Endothelial cell of umbilical vein (primary cell): ENCODE measurements at regions not wholly inside any gene's neighbourhood (a gene's known extent, or its start where the extent isn't known, plus 50 kb on each side); places are given as distances from the start of the nearest gene placed in this dataset.

Source experiments
- BruUV-seq: library from RNA; stranded (reverse); fragments of 400-500 nt; replicated peaks from 2 replicates; lab custom pipeline; 2021; lab: Mats Ljungman, UMichigan
- CTCF ChIA-PET: fragments of 300-600, 350-600 bp; sonication (Branson Sonifier 250); formaldehyde crosslinking; loops from one replicate; lab custom pipeline; 2021; ENCODE audit warnings: antibody characterized with exemption, inconsistent platforms; lab: Charles Lee
- POLR2A ChIA-PET: fragments of 300-600, 350-600 bp; sonication (Branson Sonifier 250); formaldehyde crosslinking; loops from one replicate; lab custom pipeline; 2021; ENCODE audit warnings: antibody characterized with exemption, inconsistent platforms; lab: Charles Lee
- DNase-seq: peaks from one replicate; pipeline ENCODE4 v3.0.0-alpha.2; 2011; ENCODE audit warnings: low read depth, low spot score
- FAIRE-seq: peaks from 2 replicates; lab custom pipeline; 2011; peaks lifted over from hg19 to GRCh38; lab: Jason Lieb, UNC
- H2AFZ ChIP-seq: 2 replicates; pipeline ENCODE4 v1.6.0; 2012; ENCODE audit warnings: low read depth, low read length, control low read depth, inconsistent platforms
- H3K27ac ChIP-seq: 2 replicates; pipeline ENCODE4 v1.5.1; 2011; ENCODE audit warnings: low read depth, mild to moderate bottlenecking, control low read depth, low read length, moderate library complexity; ENCODE audit not compliant: insufficient read depth
- H3K27me3 ChIP-seq, 2 experiments: 2 replicates each; pipeline versions ENCODE4 v1.6.0 to v1.6.1; 2011; ENCODE audit warnings: low read length in 2 of 2, mixed read lengths in 1 of 2; ENCODE audit not compliant: control insufficient read depth in 2 of 2, insufficient read depth in 2 of 2
- H3K36me3 ChIP-seq, 2 experiments: 2 replicates in 1 of 2; 3 replicates in 1 of 2; pipeline ENCODE4 v1.5.1; 2011; ENCODE audit warnings: low read length in 2 of 2, mild to moderate bottlenecking in 1 of 2, moderate library complexity in 1 of 2; ENCODE audit not compliant: control insufficient read depth in 2 of 2, insufficient read depth in 2 of 2; ENCODE audit errors: extremely low read depth in 1 of 2
- H3K4me1 ChIP-seq: 3 replicates; pipeline ENCODE4 v1.5.1; 2011; ENCODE audit warnings: mild to moderate bottlenecking, low read length; ENCODE audit not compliant: control insufficient read depth, insufficient read depth; ENCODE audit errors: extremely low read depth
- H3K4me2 ChIP-seq: 2 replicates; pipeline ENCODE4 v1.6.1; 2011; ENCODE audit warnings: low read length, control low read depth, mixed read lengths; ENCODE audit not compliant: insufficient read depth
- H3K4me3 ChIP-seq, 3 experiments: fragments of 200-600 bp in 1 of 3; sonication (generic), shearing (Covaris generic) in 1 of 3; replicated peaks in 1 of 3; 2 replicates each; pipeline ENCODE4 v1.5.1; 2011 to 2016; ENCODE audit warnings: control low read depth in 3 of 3, low read length in 3 of 3, mild to moderate bottlenecking in 2 of 3, inconsistent platforms in 1 of 3, low read depth in 1 of 3, moderate library complexity in 1 of 3; ENCODE audit not compliant: insufficient read depth in 1 of 3
- H3K79me2 ChIP-seq: 2 replicates; pipeline ENCODE4 v1.6.0; 2012; ENCODE audit warnings: low read length, inconsistent platforms; ENCODE audit not compliant: control insufficient read depth, insufficient read depth
- H3K9ac ChIP-seq: replicated peaks from 2 replicates; pipeline ENCODE3; 2011; ENCODE audit warnings: low read length, control low read depth; ENCODE audit not compliant: insufficient read depth; ENCODE audit errors: extremely low read depth
- H3K9me1 ChIP-seq: replicated peaks from 3 replicates; pipeline ENCODE4 v1.6.0; 2011; ENCODE audit warnings: mild to moderate bottlenecking, low read length; ENCODE audit not compliant: control insufficient read depth, insufficient read depth; ENCODE audit errors: extremely low read depth
- H3K9me3 ChIP-seq: replicated peaks from 2 replicates; pipeline ENCODE4 v1.5.1; 2012; ENCODE audit warnings: low read length, inconsistent platforms; ENCODE audit not compliant: control insufficient read depth, insufficient read depth
- H4K20me1 ChIP-seq: replicated peaks from 2 replicates; pipeline ENCODE3; 2011; ENCODE audit warnings: mild to moderate bottlenecking, low read length; ENCODE audit not compliant: control insufficient read depth, insufficient read depth; ENCODE audit errors: extremely low read depth
- EZH2 ChIP-seq: IDR thresholded peaks from 2 replicates; pipeline ENCODE4 v1.6.1; 2012; ENCODE audit warnings: borderline replicate concordance, low read depth, mild to moderate bottlenecking, moderate library complexity, low read length, inconsistent platforms; ENCODE audit not compliant: severe bottlenecking
- FOS ChIP-seq: IDR thresholded peaks from 2 replicates; pipeline ENCODE4 v1.6.1; 2011; ENCODE audit warnings: mild to moderate bottlenecking, low read length, moderate library complexity, borderline replicate concordance; ENCODE audit not compliant: insufficient read depth
- GATA2 ChIP-seq: IDR thresholded peaks from 2 replicates; pipeline ENCODE4 v1.7.0; 2011; ENCODE audit warnings: low read depth, mild to moderate bottlenecking, moderate library complexity, mixed read lengths, low read length; ENCODE audit not compliant: insufficient read length, insufficient read depth
- JUN ChIP-seq: IDR thresholded peaks from 2 replicates; pipeline ENCODE4 v1.6.1; 2011; ENCODE audit warnings: borderline replicate concordance, low read depth; ENCODE audit not compliant: insufficient read length, insufficient read depth
- MYC ChIP-seq: IDR thresholded peaks from one replicate; pipeline ENCODE4 v1.6.1; 2011; ENCODE audit warnings: mild to moderate bottlenecking, low read depth, low read length
- POLR2A ChIP-seq: IDR thresholded peaks from 2 replicates; pipeline ENCODE4 v1.6.1; 2012; ENCODE audit warnings: low read depth, mild to moderate bottlenecking, control low read depth, low read length
- POLR2AphosphoS5 ChIP-seq: IDR thresholded peaks from 2 replicates; pipeline ENCODE4 v1.6.1; 2012; ENCODE audit warnings: low read depth, mild to moderate bottlenecking, control low read depth, low read length, moderate library complexity; ENCODE audit not compliant: insufficient read depth
- dilution Hi-C: fragments of 300-500 bp; cut with MboI; formaldehyde crosslinking; loops from one replicate; pipeline ENCODE4 v1.15.0; 2019; ENCODE audit warnings: low sequenced_read_pairs; ENCODE audit not compliant: extremely low pct_ligation_motif_present
- intact Hi-C: fragments of 100-400 bp; cut with micrococcal nuclease; formaldehyde crosslinking; loops from one replicate; pipeline ENCODE4 v1.10.0; 2022
- TF ChIP-seq, protein P1 (sequence below): IDR thresholded peaks from 2 replicates; pipeline ENCODE4 v1.6.1; 2011; ENCODE audit not compliant: insufficient read depth, insufficient read length
- TF ChIP-seq, protein P2 (sequence below), 2 donors: IDR thresholded peaks; 1 replicate in 1 of 2; 2 replicates in 1 of 2; pipeline ENCODE4 v1.5.1; 2011; ENCODE audit warnings: low read length in 2 of 2, mild to moderate bottlenecking in 2 of 2, moderate library complexity in 2 of 2, control low read depth in 1 of 2, inconsistent platforms in 1 of 2, low read depth in 1 of 2; ENCODE audit not compliant: insufficient read depth in 1 of 2; ENCODE audit errors: extremely low read depth in 1 of 2

DNA sequence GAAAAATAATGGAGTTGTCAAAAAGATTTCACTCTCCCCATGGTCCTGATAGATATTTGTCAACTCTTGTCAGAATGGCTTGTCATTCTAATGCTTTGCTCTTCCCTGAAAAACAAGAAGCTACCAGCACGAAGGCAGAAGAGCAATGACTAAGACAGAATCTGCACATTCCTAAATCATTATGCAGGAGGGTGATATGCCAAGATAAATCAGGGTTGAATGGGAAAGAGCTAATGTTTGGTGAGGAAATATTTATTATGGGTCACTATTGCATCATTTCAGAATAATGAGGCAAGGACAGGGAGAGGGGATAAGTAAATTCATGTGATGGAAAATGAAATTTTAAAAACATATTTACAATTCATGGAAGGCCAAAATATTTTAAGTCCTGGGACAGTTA lies 297.5 kb upstream of the XYLT1 start:
- no peak overlapping the region for H3K9ac ChIP-seq
- no peaks in the 10 kb centered on the region for H3K36me3 ChIP-seq
- no peaks in the 10 kb centered on the region for H3K27me3 ChIP-seq
- H3K4me1 ChIP-seq = no peaks in the 10 kb centered on the region
- no peak overlapping the region for H3K4me3 ChIP-seq
- DNase-seq (no peak), FAIRE-seq (no peak)
- no peak overlapping the region for H2AFZ ChIP-seq
- POLR2A ChIA-PET = no interaction called here
- no peaks in the 10 kb centered on the region for H4K20me1 ChIP-seq
- no peak overlapping the region for H3K4me2 ChIP-seq
- dilution Hi-C loops = no loop called here
- H3K9me3 ChIP-seq = peaks cover 3% of the 10 kb centered on the region
- intact Hi-C loops = no loop called here
- H3K27ac ChIP-seq = no peak overlapping the region
- CTCF ChIA-PET = no interaction called here
- TF ChIP-seq, protein P1, sequence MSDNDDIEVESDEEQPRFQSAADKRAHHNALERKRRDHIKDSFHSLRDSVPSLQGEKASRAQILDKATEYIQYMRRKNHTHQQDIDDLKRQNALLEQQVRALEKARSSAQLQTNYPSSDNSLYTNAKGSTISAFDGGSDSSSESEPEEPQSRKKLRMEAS = no peak
- TF ChIP-seq GATA2 = no peak
- TF ChIP-seq EZH2 = no peak
- TF ChIP-seq, protein P2, sequence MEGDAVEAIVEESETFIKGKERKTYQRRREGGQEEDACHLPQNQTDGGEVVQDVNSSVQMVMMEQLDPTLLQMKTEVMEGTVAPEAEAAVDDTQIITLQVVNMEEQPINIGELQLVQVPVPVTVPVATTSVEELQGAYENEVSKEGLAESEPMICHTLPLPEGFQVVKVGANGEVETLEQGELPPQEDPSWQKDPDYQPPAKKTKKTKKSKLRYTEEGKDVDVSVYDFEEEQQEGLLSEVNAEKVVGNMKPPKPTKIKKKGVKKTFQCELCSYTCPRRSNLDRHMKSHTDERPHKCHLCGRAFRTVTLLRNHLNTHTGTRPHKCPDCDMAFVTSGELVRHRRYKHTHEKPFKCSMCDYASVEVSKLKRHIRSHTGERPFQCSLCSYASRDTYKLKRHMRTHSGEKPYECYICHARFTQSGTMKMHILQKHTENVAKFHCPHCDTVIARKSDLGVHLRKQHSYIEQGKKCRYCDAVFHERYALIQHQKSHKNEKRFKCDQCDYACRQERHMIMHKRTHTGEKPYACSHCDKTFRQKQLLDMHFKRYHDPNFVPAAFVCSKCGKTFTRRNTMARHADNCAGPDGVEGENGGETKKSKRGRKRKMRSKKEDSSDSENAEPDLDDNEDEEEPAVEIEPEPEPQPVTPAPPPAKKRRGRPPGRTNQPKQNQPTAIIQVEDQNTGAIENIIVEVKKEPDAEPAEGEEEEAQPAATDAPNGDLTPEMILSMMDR (IDR thresholded peaks at IDR 0.05; ENCODE audit: extremely low read depth in 1 of 2, insufficient read depth in 1 of 2, low read depth in 1 of 2, low read length in 2 of 2) = no peak
- no peak for TF ChIP-seq POLR2AphosphoS5
- no peak for TF ChIP-seq POLR2A
- TF ChIP-seq JUN = no peak
- TF ChIP-seq FOS = no peak
- TF ChIP-seq MYC = no peak
- no TSS peak for BruUV-seq
- H3K9me1 ChIP-seq = no peaks in the 10 kb centered on the region
- H3K79me2 ChIP-seq = no peaks in the 10 kb centered on the region
